ENCODE measurements at regions not wholly inside any gene's neighbourhood (a gene's known extent, or its start where the extent isn't known, plus 50 kb on each side); places are given as distances from the start of the nearest gene placed in this dataset.
"Not testable (repeated sequence)": the region's sequence is repeated elsewhere in the genome, so short reads cannot be mapped to it uniquely, and the experiment has no call there.

GRCh38 chr3:164791263-164791662 is 287.0 kb downstream of the SI start:
- Histone ChIP-seq H3K27ac (ENCODE audit: low read depth in 2 of 2, low read length in 1 of 2) (no peak overlapping the region), H3K27me3 (ENCODE audit: control insufficient read depth in 1 of 2, insufficient read depth in 2 of 2, low read length in 2 of 2) (no peaks in the 10 kb centered on the region), H3K36me3 (ENCODE audit: control insufficient read depth in 2 of 2, insufficient read depth in 2 of 2, low read length in 1 of 2) (no peaks in the 10 kb centered on the region), H3K9me3 (ENCODE audit: control insufficient read depth in 2 of 2, insufficient read depth in 1 of 2, low read depth in 1 of 2, low read length in 1 of 2) (peaks cover 0 to 4% of the 10 kb centered on the region in 2 donors), H3K4me3 (ENCODE audit: low read depth in 1 of 2, low read length in 2 of 2) (no peak overlapping the region), H3K4me1 (ENCODE audit: control insufficient read depth in 2 of 2, insufficient read depth in 2 of 2, low read length in 1 of 2) (no peaks in the 10 kb centered on the region)
- 62 to 65% methylated on average over 4 of the region's 4 CpGs for WGBS, 2 donors

GRCh38 chr3:164784407-164784806 is 293.9 kb downstream of the SI start:
- H3K9me3 ChIP-seq (ENCODE audit: control insufficient read depth in 2 of 2, insufficient read depth in 1 of 2, low read depth in 1 of 2, low read length in 1 of 2); H3K36me3 ChIP-seq (ENCODE audit: control insufficient read depth in 2 of 2, insufficient read depth in 2 of 2, low read length in 1 of 2); H3K4me1 ChIP-seq (ENCODE audit: control insufficient read depth in 2 of 2, insufficient read depth in 2 of 2, low read length in 1 of 2); H3K27ac ChIP-seq (ENCODE audit: low read depth in 2 of 2, low read length in 1 of 2); H3K4me3 ChIP-seq (ENCODE audit: low read depth in 1 of 2, low read length in 2 of 2); H3K27me3 ChIP-seq (ENCODE audit: control insufficient read depth in 1 of 2, insufficient read depth in 2 of 2, low read length in 2 of 2): not testable (repeated sequence)
- WGBS, 2 donors = 92 to 96% methylated on average over 20 to 21 of the region's 21 CpGs

DNA sequence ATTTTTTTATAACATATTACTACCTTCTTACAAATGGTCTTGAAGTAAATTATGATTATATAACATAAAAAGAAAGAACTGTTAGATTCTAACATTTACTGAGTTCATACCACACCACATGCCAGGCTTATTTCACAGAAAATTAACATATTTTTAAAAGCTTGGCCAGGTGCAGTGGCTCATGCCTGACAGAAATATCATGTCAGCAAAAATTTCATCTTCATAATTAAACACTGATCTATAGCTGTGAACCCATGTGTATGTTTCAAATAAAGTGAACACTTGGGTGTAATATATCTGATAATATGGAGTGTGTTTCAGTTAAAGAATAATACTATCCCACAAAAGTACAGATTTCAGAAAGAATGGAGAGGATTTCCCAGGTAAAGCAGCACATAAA is 296.5 kb downstream of the SI start:
- peaks cover 0 to 4% of the 10 kb centered on the region in 2 donors for H3K9me3 ChIP-seq (ENCODE audit: control insufficient read depth in 2 of 2, insufficient read depth in 1 of 2, low read depth in 1 of 2, low read length in 1 of 2)
- no peak overlapping the region for H3K27ac ChIP-seq (ENCODE audit: low read depth in 2 of 2, low read length in 1 of 2)
- H3K4me3 ChIP-seq (ENCODE audit: low read depth in 1 of 2, low read length in 2 of 2) = no peak overlapping the region
- no peaks in the 10 kb centered on the region for H3K4me1 ChIP-seq (ENCODE audit: control insufficient read depth in 2 of 2, insufficient read depth in 2 of 2, low read length in 1 of 2)
- H3K36me3 ChIP-seq (ENCODE audit: control insufficient read depth in 2 of 2, insufficient read depth in 2 of 2, low read length in 1 of 2) = no peaks in the 10 kb centered on the region
- H3K27me3 ChIP-seq (ENCODE audit: control insufficient read depth in 1 of 2, insufficient read depth in 2 of 2, low read length in 2 of 2) = no peaks in the 10 kb centered on the region

GRCh38 chr3:164779816-164780215 is 298.5 kb downstream of the SI start:
- Histone ChIP-seq H3K9me3 (ENCODE audit: control insufficient read depth in 2 of 2, insufficient read depth in 1 of 2, low read depth in 1 of 2, low read length in 1 of 2) (peaks cover 0 to 4% of the 10 kb centered on the region in 2 donors), H3K27me3 (ENCODE audit: control insufficient read depth in 1 of 2, insufficient read depth in 2 of 2, low read length in 2 of 2) (no peaks in the 10 kb centered on the region), H3K4me1 (ENCODE audit: control insufficient read depth in 2 of 2, insufficient read depth in 2 of 2, low read length in 1 of 2) (no peaks in the 10 kb centered on the region), H3K4me3 (ENCODE audit: low read depth in 1 of 2, low read length in 2 of 2) (no peak overlapping the region), H3K36me3 (ENCODE audit: control insufficient read depth in 2 of 2, insufficient read depth in 2 of 2, low read length in 1 of 2) (no peaks in the 10 kb centered on the region), H3K27ac (ENCODE audit: low read depth in 2 of 2, low read length in 1 of 2) (no peak overlapping the region)
- WGBS, 2 donors = 42 to 46% methylated on average over 4 of the region's 4 CpGs

DNA sequence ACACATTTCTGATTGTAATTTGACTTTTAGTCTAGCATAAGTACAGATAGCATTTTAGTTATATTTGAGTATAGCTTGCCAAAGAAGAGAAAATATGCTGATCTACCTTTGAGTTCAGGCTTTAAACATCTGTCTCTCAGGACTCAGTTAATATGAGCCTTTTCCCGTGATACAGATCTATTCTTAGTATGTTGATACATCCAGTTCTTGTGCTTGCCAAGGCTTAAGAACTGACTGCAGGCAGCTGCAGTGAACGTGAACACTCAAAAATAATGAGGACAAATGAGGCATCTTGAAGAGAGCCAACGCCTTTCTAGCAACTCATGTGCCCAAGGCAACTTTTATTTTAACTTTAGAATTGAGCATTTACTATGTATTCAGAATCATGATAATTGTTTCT is 325.5 kb downstream of the SI start:
- Histone ChIP-seq H3K27ac (ENCODE audit: low read depth in 2 of 2, low read length in 1 of 2) (no peak overlapping the region), H3K4me3 (ENCODE audit: low read depth in 1 of 2, low read length in 2 of 2) (no peak overlapping the region), H3K27me3 (ENCODE audit: control insufficient read depth in 1 of 2, insufficient read depth in 2 of 2, low read length in 2 of 2) (no peaks in the 10 kb centered on the region), H3K4me1 (ENCODE audit: control insufficient read depth in 2 of 2, insufficient read depth in 2 of 2, low read length in 1 of 2) (no peaks in the 10 kb centered on the region), H3K9me3 (ENCODE audit: control insufficient read depth in 2 of 2, insufficient read depth in 1 of 2, low read depth in 1 of 2, low read length in 1 of 2) (no peaks in the 10 kb centered on the region), H3K36me3 (ENCODE audit: control insufficient read depth in 2 of 2, insufficient read depth in 2 of 2, low read length in 1 of 2) (no peaks in the 10 kb centered on the region)
- WGBS, 2 donors = 33 to 41% methylated on average over 3 of the region's 3 CpGs

DNA sequence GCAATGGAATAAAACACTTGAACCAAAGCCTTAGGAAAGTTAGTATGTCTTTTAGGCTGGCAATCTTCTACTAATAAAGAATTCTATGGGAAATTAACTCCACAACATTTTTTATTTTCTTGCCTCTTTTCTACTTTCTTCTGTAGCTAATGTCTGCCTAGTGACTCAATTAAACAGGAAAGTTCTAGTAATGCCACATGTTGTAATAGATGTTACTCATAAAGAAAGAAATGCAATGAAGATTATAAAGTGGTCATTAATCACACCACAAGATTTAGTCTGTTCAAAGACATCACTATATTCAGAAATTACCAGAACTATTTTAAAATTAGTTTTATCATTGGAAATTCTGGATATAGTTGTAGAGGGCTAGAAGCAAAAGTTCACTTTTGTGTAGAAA is 329.7 kb downstream of the SI start:
- Histone ChIP-seq H3K27ac (ENCODE audit: low read depth in 2 of 2, low read length in 1 of 2) (no peak overlapping the region), H3K4me1 (ENCODE audit: control insufficient read depth in 2 of 2, insufficient read depth in 2 of 2, low read length in 1 of 2) (no peaks in the 10 kb centered on the region), H3K27me3 (ENCODE audit: control insufficient read depth in 1 of 2, insufficient read depth in 2 of 2, low read length in 2 of 2) (no peaks in the 10 kb centered on the region), H3K36me3 (ENCODE audit: control insufficient read depth in 2 of 2, insufficient read depth in 2 of 2, low read length in 1 of 2) (no peaks in the 10 kb centered on the region), H3K4me3 (ENCODE audit: low read depth in 1 of 2, low read length in 2 of 2) (no peak overlapping the region), H3K9me3 (ENCODE audit: control insufficient read depth in 2 of 2, insufficient read depth in 1 of 2, low read depth in 1 of 2, low read length in 1 of 2) (no peaks in the 10 kb centered on the region)

- no peak overlapping the region for H3K27ac ChIP-seq (ENCODE audit: low read depth in 2 of 2, low read length in 1 of 2)
- WGBS, 2 donors = 80 to 87% methylated on average over 6 of the region's 6 CpGs
- H3K4me1 ChIP-seq (ENCODE audit: control insufficient read depth in 2 of 2, insufficient read depth in 2 of 2, low read length in 1 of 2) = no peaks in the 10 kb centered on the region
- no peak overlapping the region for H3K4me3 ChIP-seq (ENCODE audit: low read depth in 1 of 2, low read length in 2 of 2)
- peaks cover 0 to 2% of the 10 kb centered on the region in 2 donors for H3K9me3 ChIP-seq (ENCODE audit: control insufficient read depth in 2 of 2, insufficient read depth in 1 of 2, low read depth in 1 of 2, low read length in 1 of 2)
- H3K36me3 ChIP-seq (ENCODE audit: control insufficient read depth in 2 of 2, insufficient read depth in 2 of 2, low read length in 1 of 2) = no peaks in the 10 kb centered on the region
- H3K27me3 ChIP-seq (ENCODE audit: control insufficient read depth in 1 of 2, insufficient read depth in 2 of 2, low read length in 2 of 2) = no peaks in the 10 kb centered on the region
Measured at GRCh38 chr3:164741869-164742268, 336.4 kb downstream of the SI start.

- no peak overlapping the region for H3K4me3 ChIP-seq (ENCODE audit: low read depth in 1 of 2, low read length in 2 of 2)
- H3K36me3 ChIP-seq (ENCODE audit: control insufficient read depth in 2 of 2, insufficient read depth in 2 of 2, low read length in 1 of 2) = no peaks in the 10 kb centered on the region
- no peak overlapping the region for H3K27ac ChIP-seq (ENCODE audit: low read depth in 2 of 2, low read length in 1 of 2)
- 44 to 59% methylated on average over 1 of the region's 1 CpG for WGBS, 2 donors
- peaks cover 0 to 2% of the 10 kb centered on the region in 2 donors for H3K9me3 ChIP-seq (ENCODE audit: control insufficient read depth in 2 of 2, insufficient read depth in 1 of 2, low read depth in 1 of 2, low read length in 1 of 2)
- H3K4me1 ChIP-seq (ENCODE audit: control insufficient read depth in 2 of 2, insufficient read depth in 2 of 2, low read length in 1 of 2) = no peaks in the 10 kb centered on the region
- no peaks in the 10 kb centered on the region for H3K27me3 ChIP-seq (ENCODE audit: control insufficient read depth in 1 of 2, insufficient read depth in 2 of 2, low read length in 2 of 2)
Measured at GRCh38 chr3:164737174-164737573, 341.1 kb downstream of the SI start.

- Histone ChIP-seq H3K4me1 (ENCODE audit: control insufficient read depth in 2 of 2, insufficient read depth in 2 of 2, low read length in 1 of 2) (no peaks in the 10 kb centered on the region), H3K36me3 (ENCODE audit: control insufficient read depth in 2 of 2, insufficient read depth in 2 of 2, low read length in 1 of 2) (no peaks in the 10 kb centered on the region), H3K27me3 (ENCODE audit: control insufficient read depth in 1 of 2, insufficient read depth in 2 of 2, low read length in 2 of 2) (no peaks in the 10 kb centered on the region), H3K27ac (ENCODE audit: low read depth in 2 of 2, low read length in 1 of 2) (no peak overlapping the region), H3K4me3 (ENCODE audit: low read depth in 1 of 2, low read length in 2 of 2) (no peak overlapping the region), H3K9me3 (ENCODE audit: control insufficient read depth in 2 of 2, insufficient read depth in 1 of 2, low read depth in 1 of 2, low read length in 1 of 2) (no peaks in the 10 kb centered on the region)
- WGBS, 2 donors = 93 to 97% methylated on average over 1 of the region's 1 CpG
Measured at GRCh38 chr3:164732166-164732565, 346.1 kb downstream of the SI start.

- no peaks in the 10 kb centered on the region for H3K27me3 ChIP-seq (ENCODE audit: control insufficient read depth in 1 of 2, insufficient read depth in 2 of 2, low read length in 2 of 2)
- H3K4me1 ChIP-seq (ENCODE audit: control insufficient read depth in 2 of 2, insufficient read depth in 2 of 2, low read length in 1 of 2) = no peaks in the 10 kb centered on the region
- H3K9me3 ChIP-seq (ENCODE audit: control insufficient read depth in 2 of 2, insufficient read depth in 1 of 2, low read depth in 1 of 2, low read length in 1 of 2) = peaks cover 0 to 3% of the 10 kb centered on the region in 2 donors
- H3K4me3 ChIP-seq (ENCODE audit: low read depth in 1 of 2, low read length in 2 of 2) = no peak overlapping the region
- 55 to 56% methylated on average over 6 of the region's 6 CpGs for WGBS, 2 donors
- H3K27ac ChIP-seq (ENCODE audit: low read depth in 2 of 2, low read length in 1 of 2) = no peak overlapping the region
- H3K36me3 ChIP-seq (ENCODE audit: control insufficient read depth in 2 of 2, insufficient read depth in 2 of 2, low read length in 1 of 2) = no peaks in the 10 kb centered on the region
Measured at GRCh38 chr3:164730815-164731360, 347.4 kb downstream of the SI start.
